ENCODE measurements at regions not wholly inside any gene's neighbourhood (a gene's known extent, or its start where the extent isn't known, plus 50 kb on each side); places are given as distances from the start of the nearest gene placed in this dataset.

DNA sequence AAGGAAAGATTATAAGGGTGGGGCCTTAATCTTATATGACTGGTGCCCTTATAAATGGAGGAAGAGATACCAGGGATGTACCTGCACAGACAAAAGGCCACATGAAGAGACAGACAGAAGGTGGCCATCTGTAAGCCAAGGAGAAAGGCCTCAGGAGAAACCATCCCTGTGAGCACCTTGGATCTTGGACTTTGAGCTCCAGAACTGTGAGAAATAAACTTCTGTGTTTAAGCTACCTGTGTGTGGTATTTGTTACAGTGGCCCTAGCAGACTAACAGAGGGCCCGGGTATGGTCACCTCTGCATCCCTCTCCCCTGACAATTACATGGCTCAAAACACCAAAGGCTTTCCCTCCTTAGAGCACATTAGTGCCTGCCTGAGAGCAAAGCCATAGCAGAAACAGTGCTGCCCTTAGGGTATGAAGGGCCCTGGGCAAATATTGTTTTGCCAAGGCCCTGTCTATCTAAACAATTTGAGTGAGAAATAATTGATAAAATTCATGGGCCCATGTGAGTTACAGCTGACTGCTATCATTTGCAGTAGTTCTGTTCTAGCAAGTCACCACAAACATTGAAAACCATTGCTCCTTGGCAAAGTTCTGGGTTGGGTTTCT, 109.3 kb upstream of the MYCN start:
- intact Hi-C loops (cut with micrococcal nuclease; ENCODE audit: unreplicated experiment) (no loop called here), in situ Hi-C loops (cut with HindIII; ENCODE audit: low pct_unique_long_range_greater_than_20kb, low sequenced_read_pairs) (no loop called here)
- Histone ChIP-seq H3K27me3 (ENCODE audit: control insufficient read depth, insufficient read depth, low read length) (no peaks in the 10 kb centered on the region), H3K9me3 (ENCODE audit: control insufficient read depth, insufficient read depth, low read depth, low read length) (no peaks in the 10 kb centered on the region), H3K36me3 (ENCODE audit: control insufficient read depth, insufficient read depth, low read length) (no peaks in the 10 kb centered on the region), H3K4me3 (ENCODE audit: low read depth in 2 of 2, low read length in 2 of 2) (no peak overlapping the region), H3K4me1 (ENCODE audit: control insufficient read depth, insufficient read depth, low read length) (no peaks in the 10 kb centered on the region), H3K27ac (ENCODE audit: low read length) (no peak overlapping the region)
- TF ChIP-seq, protein P1, sequence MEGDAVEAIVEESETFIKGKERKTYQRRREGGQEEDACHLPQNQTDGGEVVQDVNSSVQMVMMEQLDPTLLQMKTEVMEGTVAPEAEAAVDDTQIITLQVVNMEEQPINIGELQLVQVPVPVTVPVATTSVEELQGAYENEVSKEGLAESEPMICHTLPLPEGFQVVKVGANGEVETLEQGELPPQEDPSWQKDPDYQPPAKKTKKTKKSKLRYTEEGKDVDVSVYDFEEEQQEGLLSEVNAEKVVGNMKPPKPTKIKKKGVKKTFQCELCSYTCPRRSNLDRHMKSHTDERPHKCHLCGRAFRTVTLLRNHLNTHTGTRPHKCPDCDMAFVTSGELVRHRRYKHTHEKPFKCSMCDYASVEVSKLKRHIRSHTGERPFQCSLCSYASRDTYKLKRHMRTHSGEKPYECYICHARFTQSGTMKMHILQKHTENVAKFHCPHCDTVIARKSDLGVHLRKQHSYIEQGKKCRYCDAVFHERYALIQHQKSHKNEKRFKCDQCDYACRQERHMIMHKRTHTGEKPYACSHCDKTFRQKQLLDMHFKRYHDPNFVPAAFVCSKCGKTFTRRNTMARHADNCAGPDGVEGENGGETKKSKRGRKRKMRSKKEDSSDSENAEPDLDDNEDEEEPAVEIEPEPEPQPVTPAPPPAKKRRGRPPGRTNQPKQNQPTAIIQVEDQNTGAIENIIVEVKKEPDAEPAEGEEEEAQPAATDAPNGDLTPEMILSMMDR (IDR thresholded peaks at IDR 0.05), result no peak
- TF ChIP-seq POLR2AphosphoS5 (IDR thresholded peaks at IDR 0.05; ENCODE audit: low read depth, low read length) (no peak), SIN3A (IDR thresholded peaks at IDR 0.05; ENCODE audit: borderline replicate concordance, insufficient read depth, low read depth, low read length) (no peak), REST (IDR thresholded peaks at IDR 0.05; ENCODE audit: insufficient read depth in 1 of 2, low read depth in 2 of 2, low read length in 1 of 2) (no peak), TCF7L2 (IDR thresholded peaks at IDR 0.05; ENCODE audit: low read depth, low read length) (no peak)
- CTCF ChIA-PET, result no interaction called here
- DNase-seq (ENCODE audit: low read depth, low spot score) (no peak), ATAC-seq (no peak)
- POLR2A ChIA-PET, result no interaction called here
- no TSS peak for BruUV-seq (replicated peaks)

DNA sequence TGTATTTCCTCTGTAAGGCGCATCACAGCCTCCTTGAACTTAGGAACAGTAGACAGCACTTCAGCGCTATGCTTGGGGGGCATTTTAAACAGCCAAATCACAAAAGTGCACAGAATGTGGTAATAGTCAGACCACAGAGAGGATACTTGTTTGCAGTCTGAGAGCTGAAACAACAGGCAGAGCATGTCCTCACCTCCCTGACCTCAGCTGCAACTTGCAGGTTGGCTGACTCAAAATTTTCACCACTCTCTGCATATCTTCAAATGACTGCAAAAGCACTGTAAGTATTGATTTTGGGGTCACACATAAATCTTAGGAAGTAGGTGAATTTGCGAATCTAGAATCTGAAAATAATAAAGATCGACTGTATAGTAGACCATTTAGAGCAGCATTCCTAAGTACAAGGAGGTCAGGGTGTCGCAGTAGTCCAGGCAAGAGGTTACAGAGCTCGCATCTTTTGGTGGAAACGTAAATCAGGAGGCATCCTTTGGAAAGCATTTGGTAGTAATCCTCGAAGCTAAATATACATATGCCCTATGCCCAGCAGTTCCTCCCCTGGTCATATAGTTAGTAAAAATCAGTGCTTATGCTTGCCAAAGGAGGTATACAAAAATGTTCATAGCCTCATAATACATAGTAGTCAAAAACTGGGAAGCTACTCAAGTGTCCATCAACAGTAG, 108.2 kb upstream of the MYCN start:
- no peaks in the 10 kb centered on the region for H3K27me3 ChIP-seq (ENCODE audit: control insufficient read depth, insufficient read depth, low read length)
- ChIA-PET POLR2A (no interaction called here), CTCF (no interaction called here)
- in situ Hi-C loops (cut with HindIII; ENCODE audit: low pct_unique_long_range_greater_than_20kb, low sequenced_read_pairs) (no loop called here), intact Hi-C loops (cut with micrococcal nuclease; ENCODE audit: unreplicated experiment) (no loop called here)
- BruUV-seq (replicated peaks), result no TSS peak
- no peak for ATAC-seq
- H3K4me3 ChIP-seq (ENCODE audit: low read depth in 2 of 2, low read length in 2 of 2), result no peak overlapping the region
- TF ChIP-seq, protein P1 (IDR thresholded peaks at IDR 0.05), result no peak
- TF ChIP-seq TCF7L2 (IDR thresholded peaks at IDR 0.05; ENCODE audit: low read depth, low read length), result no peak
- TF ChIP-seq POLR2AphosphoS5 (IDR thresholded peaks at IDR 0.05; ENCODE audit: low read depth, low read length), result no peak
- TF ChIP-seq SIN3A (IDR thresholded peaks at IDR 0.05; ENCODE audit: borderline replicate concordance, insufficient read depth, low read depth, low read length), result no peak
- TF ChIP-seq REST (IDR thresholded peaks at IDR 0.05; ENCODE audit: insufficient read depth in 1 of 2, low read depth in 2 of 2, low read length in 1 of 2), result no peak
- no peaks in the 10 kb centered on the region for H3K9me3 ChIP-seq (ENCODE audit: control insufficient read depth, insufficient read depth, low read depth, low read length)
- no peaks in the 10 kb centered on the region for H3K4me1 ChIP-seq (ENCODE audit: control insufficient read depth, insufficient read depth, low read length)
- H3K36me3 ChIP-seq (ENCODE audit: control insufficient read depth, insufficient read depth, low read length), result no peaks in the 10 kb centered on the region
- H3K27ac ChIP-seq (ENCODE audit: low read length), result no peak overlapping the region
- DNase-seq (ENCODE audit: low read depth, low spot score), result no peak
